Spinal cord (tissue), 9 donors: ENCODE measurements at regions not wholly inside any gene's neighbourhood (a gene's known extent, or its start where the extent isn't known, plus 50 kb on each side); places are given as distances from the start of the nearest gene placed in this dataset.

Experiments used
- DNase-seq, 6 donors: peaks; one replicate each; pipeline versions ENCODE4 v3.0.0 to v3.0.0-alpha.2; 2013 to 2015; ENCODE audit warnings: low spot score in 6 of 6, low read depth in 4 of 6
- H3K27ac ChIP-seq: one replicate; pipeline ENCODE4 v1.5.1; 2013; ENCODE audit warnings: low read depth, low read length, control low read depth
- H3K27me3 ChIP-seq: one replicate; pipeline ENCODE4 v1.6.1; 2013; ENCODE audit warnings: low read length; ENCODE audit not compliant: control insufficient read depth, insufficient read depth
- H3K36me3 ChIP-seq: one replicate; pipeline ENCODE4 v1.6.1; 2013; ENCODE audit warnings: low read length; ENCODE audit not compliant: control insufficient read depth, insufficient read depth
- H3K4me1 ChIP-seq: one replicate; pipeline ENCODE4 v1.6.1; 2013; ENCODE audit warnings: low read length; ENCODE audit not compliant: control insufficient read depth, insufficient read depth
- H3K4me3 ChIP-seq: one replicate; pipeline ENCODE4 v1.5.1; 2013; ENCODE audit warnings: low read depth, low read length, control low read depth
- H3K9me3 ChIP-seq: one replicate; pipeline ENCODE4 v1.6.1; 2013; ENCODE audit warnings: low read length; ENCODE audit not compliant: control insufficient read depth, insufficient read depth
- WGBS: methylation state at CpG from one replicate; pipeline ENCODE4 v1.1.5; 2013; ENCODE audit warnings: missing lambda C conversion rate; ENCODE audit not compliant: insufficient coverage; 5-methylcytosine and 5-hydroxymethylcytosine counted together
- donor health status: healthy.

DNA sequence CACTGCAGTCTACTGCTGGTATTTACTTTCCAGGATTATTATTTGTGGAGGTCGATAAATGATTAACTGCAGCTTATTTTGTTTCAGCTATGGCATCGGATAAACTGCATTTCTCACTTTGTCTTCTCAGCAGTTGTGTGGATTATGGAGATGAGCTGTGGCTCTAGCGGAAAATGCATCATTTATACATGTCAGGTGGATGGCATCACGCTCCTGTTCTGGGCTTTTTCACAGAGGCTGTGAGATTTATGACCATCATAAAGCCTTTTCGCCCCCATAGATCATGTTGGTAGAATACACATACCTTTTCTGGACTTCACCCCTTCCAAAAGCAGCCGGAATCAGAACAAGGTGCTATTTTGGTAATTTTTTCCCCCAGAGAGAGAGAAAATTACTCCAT lies 118.8 kb upstream of the MAGEB18 start:
- 67% methylated on average over 3 of the region's 6 CpGs for WGBS

DNA sequence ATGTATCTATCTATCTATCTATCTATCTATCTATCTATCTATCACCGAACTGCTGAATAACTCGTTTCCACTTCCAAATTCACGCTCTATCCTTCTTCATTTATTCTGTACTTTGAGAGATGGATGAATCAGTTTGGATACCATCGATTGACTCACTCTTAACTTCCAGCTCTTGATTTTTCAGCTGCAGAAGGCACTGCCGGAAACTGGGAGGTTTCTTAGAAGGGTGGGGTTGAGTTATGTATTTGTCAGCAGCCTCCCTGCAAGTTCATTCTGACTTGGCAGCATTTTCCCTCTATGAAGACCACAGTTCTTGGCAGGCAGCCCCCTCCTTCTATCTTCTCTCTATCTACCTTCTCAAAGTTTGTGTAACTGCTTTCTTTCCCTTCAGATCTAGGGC lies 112.0 kb upstream of the MAGEB18 start:
- Histone ChIP-seq H3K4me1 (no peaks in the 10 kb centered on the region), H3K4me3 (no peak overlapping the region), H3K27ac (no peak overlapping the region), H3K27me3 (no peaks in the 10 kb centered on the region), H3K9me3 (no peaks in the 10 kb centered on the region), H3K36me3 (no peaks in the 10 kb centered on the region)
- WGBS, result no CpG with 5 or more reads among the region's 5 CpGs
- no peak for DNase-seq

More for the DNA sequence above, 118.8 kb upstream of the MAGEB18 start:
- Histone ChIP-seq H3K27ac (no peak overlapping the region), H3K9me3 (no peaks in the 10 kb centered on the region), H3K4me3 (no peak overlapping the region), H3K36me3 (no peaks in the 10 kb centered on the region), H3K4me1 (no peaks in the 10 kb centered on the region), H3K27me3 (no peaks in the 10 kb centered on the region)
- peak in 1 of 6 donors; percentile 45 for DNase-seq

DNA sequence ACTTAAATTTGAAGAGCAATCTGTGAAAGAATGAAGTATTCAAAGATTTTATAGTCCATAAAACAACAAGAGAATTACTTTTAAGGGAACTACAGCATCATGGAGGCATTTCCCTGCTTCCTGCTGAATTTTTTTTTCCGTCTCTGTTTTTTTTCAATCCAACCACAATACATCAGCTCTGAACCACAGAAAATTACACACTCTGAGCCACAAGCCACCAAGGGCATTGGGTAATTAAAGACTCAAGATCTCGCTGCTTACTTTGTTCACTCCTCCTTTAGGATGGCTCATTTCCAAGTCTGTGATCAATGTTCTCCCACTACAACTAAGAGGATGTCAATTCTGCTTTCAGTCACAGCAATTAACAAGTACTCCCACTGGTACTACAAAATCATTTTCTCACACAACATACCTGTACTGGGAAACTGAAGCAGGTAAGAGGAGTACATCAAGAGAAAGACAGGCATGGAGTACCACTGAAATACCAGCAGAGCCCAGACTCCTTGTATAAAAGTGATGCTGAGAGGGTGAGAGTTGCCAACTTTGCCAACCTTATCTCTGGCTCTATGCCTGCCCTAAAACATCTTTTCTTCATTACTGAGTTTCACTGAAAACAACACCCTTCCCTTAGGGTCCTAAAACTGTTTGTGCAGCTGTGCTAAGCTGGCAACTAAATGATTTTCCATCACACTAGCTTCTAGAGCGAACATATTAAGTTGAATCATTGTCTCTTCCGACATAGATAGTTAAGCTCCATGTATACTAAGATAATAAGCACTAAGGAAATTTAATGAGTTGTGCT lies 105.8 kb upstream of the MAGEB18 start:
- Histone ChIP-seq H3K36me3 (no peaks in the 10 kb centered on the region), H3K4me1 (no peaks in the 10 kb centered on the region), H3K4me3 (no peak overlapping the region), H3K27me3 (no peaks in the 10 kb centered on the region), H3K27ac (no peak overlapping the region), H3K9me3 (no peaks in the 10 kb centered on the region)
- WGBS, result 7% methylated on average over 2 of the region's 4 CpGs
- peak in 3 of 6 donors; percentile 2 to 61 (median 6) for DNase-seq

DNA sequence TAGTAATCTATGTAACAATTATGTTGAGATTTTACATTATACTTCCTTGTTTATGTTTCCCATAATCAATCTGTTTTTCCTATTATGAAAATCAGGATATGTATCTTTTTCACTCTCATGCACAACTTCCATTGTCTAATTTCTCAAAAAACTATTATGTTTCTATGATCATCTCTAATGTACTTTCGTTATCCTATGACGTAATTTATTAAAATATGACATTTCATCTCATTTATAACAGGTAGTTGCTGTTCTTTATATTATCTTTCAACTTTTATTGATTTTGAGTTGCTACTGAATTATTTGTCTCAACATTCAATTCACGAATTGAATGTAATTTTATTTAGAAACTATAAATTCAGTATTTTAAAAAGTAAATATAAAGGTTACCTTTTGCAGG lies 100.8 kb upstream of the MAGEB18 start:
- DNase-seq, result no peak
- Histone ChIP-seq H3K27me3 (no peaks in the 10 kb centered on the region), H3K4me1 (no peaks in the 10 kb centered on the region), H3K27ac (no peak overlapping the region), H3K4me3 (no peak overlapping the region), H3K9me3 (no peaks in the 10 kb centered on the region), H3K36me3 (no peaks in the 10 kb centered on the region)
- WGBS, result no CpG with 5 or more reads among the region's 3 CpGs

DNA sequence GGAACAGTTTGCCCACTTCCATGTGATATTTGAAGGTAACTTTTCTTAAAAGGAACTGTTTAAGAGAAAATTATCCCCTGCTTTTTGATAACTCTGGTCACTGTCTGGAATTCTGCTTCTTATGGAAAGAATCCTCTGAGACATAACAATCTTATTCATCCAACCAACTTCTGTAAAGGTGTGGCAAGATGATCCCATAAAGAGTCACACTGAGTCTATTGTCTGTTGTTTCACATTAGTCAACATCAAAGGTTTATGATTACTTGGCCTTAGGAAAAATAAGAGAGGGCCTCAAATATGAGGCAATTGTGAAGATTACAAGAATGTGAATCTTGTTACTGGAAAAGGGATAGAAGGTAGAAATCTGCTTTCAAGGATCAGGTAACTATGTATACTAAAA lies 88.0 kb upstream of the MAGEB18 start:
- Histone ChIP-seq H3K27ac (no peak overlapping the region), H3K4me1 (no peaks in the 10 kb centered on the region), H3K9me3 (no peaks in the 10 kb centered on the region), H3K4me3 (no peak overlapping the region), H3K36me3 (no peaks in the 10 kb centered on the region), H3K27me3 (no peaks in the 10 kb centered on the region)
- DNase-seq, result no peak

DNA sequence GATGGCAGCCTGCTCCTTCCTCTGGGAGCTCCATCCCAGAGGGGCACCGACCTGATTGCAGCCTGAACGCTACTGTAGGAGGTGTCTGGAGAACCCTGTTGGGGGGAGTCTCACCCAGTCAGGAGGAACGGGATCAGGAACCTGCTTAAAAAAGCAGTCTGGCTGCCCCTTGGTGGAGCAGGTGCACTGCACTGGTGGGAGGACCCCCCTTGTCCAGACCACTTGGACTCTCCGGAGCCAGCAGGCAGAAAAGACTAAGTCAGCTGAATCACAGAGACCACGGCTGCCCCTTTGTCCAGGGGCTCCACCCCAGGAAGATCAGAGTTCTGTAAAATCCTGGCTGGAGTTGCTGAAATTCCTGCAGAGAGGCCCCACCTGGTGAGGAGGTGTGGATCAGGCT lies 67.3 kb upstream of the MAGEB18 start:
- Histone ChIP-seq H3K27ac (no peak overlapping the region), H3K4me3 (no peak overlapping the region), H3K9me3 (no peaks in the 10 kb centered on the region), H3K27me3 (no peaks in the 10 kb centered on the region), H3K36me3 (no peaks in the 10 kb centered on the region), H3K4me1 (no peaks in the 10 kb centered on the region)
- DNase-seq, result no peak
- 77% methylated on average over 5 of the region's 5 CpGs for WGBS

DNA sequence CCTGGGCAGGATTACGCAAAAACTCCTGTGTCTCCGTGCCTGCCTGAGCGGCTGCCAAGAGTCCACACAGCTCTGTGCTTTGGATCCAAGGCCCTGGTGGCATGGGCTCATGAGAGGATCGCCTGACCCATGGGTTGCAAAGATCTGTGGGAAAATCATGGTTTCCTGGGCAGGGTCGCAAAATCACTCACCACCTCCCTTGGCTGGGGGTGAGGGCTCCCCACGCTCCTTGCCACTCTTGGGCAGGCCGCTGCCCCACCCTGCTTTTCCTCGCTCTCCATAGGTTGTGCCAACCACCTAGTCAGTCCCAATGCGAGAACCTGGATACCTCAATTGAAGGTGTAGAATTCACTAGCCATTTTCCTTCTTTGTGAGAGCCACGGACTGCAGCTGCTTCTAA lies 66.5 kb upstream of the MAGEB18 start:
- no peaks in the 10 kb centered on the region for H3K27me3 ChIP-seq
- H3K4me1 ChIP-seq, result no peaks in the 10 kb centered on the region
- no peak overlapping the region for H3K4me3 ChIP-seq
- no peaks in the 10 kb centered on the region for H3K9me3 ChIP-seq
- no peaks in the 10 kb centered on the region for H3K36me3 ChIP-seq
- H3K27ac ChIP-seq, result no peak overlapping the region
- DNase-seq, result no peak
- 78% methylated on average over 10 of the region's 10 CpGs for WGBS

DNA sequence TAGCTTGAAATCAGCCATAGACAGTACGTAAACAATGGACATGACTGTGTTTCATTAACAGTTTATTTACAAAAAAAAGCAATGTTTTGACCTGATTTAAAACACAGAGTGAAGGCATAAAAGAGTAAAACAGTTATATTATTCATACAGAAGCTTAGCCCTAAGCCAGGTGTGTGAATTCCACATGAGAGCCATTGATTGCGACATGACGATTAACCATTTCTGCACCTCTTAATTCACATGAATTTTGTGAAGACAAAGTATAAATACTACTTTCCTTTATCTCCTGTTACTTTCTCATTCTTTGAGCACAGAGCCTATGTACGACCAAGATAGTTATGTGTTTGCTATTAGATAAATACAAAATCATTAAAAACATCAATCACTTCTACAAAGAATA lies 55.0 kb upstream of the MAGEB18 start:
- DNase-seq, result no peak
- no peaks in the 10 kb centered on the region for H3K27me3 ChIP-seq
- H3K4me1 ChIP-seq, result no peaks in the 10 kb centered on the region
- no peak overlapping the region for H3K4me3 ChIP-seq
- no peaks in the 10 kb centered on the region for H3K9me3 ChIP-seq
- WGBS, result no CpG with 5 or more reads among the region's 4 CpGs
- no peak overlapping the region for H3K27ac ChIP-seq
- no peaks in the 10 kb centered on the region for H3K36me3 ChIP-seq
